B cell (primary cell): ENCODE measurements at regions not wholly inside any gene's neighbourhood (a gene's known extent, or its start where the extent isn't known, plus 50 kb on each side); places are given as distances from the start of the nearest gene placed in this dataset.

Experiments
- EZH2 ChIP-seq: IDR thresholded peaks from 2 replicates; pipeline ENCODE4 v1.6.1; 2012; ENCODE audit warnings: borderline replicate concordance, low read depth, mild to moderate bottlenecking, moderate library complexity, low read length; ENCODE audit not compliant: insufficient read depth, poor library complexity, severe bottlenecking
- TF ChIP-seq, protein P1 (sequence below): fragments of 200-600 bp; IDR thresholded peaks from one replicate; pipeline ENCODE4 v1.8.0; 2022; ENCODE audit warnings: antibody characterized with exemption, mild to moderate bottlenecking

DNA sequence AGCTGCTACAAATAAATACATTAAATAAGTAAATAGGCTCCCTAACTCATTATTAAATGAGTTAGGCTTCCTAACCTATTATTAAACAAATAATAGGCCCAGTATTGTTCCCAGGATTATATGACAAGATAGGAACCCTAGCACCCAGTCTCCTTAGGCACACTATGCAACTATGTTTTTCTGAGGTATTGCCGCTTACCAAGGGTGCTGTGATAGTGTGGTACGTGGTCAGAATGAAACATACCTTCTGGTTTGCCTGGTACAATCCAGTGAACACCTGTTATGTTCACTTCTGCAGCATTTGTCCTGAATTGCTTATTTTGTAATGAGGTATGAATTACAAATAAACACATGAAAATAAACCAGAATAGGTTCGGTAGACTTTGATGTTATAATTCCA, 375.6 kb upstream of the GBE1 start:
- TF ChIP-seq EZH2 = no peak
- TF ChIP-seq, protein P1, sequence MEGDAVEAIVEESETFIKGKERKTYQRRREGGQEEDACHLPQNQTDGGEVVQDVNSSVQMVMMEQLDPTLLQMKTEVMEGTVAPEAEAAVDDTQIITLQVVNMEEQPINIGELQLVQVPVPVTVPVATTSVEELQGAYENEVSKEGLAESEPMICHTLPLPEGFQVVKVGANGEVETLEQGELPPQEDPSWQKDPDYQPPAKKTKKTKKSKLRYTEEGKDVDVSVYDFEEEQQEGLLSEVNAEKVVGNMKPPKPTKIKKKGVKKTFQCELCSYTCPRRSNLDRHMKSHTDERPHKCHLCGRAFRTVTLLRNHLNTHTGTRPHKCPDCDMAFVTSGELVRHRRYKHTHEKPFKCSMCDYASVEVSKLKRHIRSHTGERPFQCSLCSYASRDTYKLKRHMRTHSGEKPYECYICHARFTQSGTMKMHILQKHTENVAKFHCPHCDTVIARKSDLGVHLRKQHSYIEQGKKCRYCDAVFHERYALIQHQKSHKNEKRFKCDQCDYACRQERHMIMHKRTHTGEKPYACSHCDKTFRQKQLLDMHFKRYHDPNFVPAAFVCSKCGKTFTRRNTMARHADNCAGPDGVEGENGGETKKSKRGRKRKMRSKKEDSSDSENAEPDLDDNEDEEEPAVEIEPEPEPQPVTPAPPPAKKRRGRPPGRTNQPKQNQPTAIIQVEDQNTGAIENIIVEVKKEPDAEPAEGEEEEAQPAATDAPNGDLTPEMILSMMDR = no peak
